GM12878 (cell line): ENCODE measurements at regions not wholly inside any gene's neighbourhood (a gene's known extent, or its start where the extent isn't known, plus 50 kb on each side); places are given as distances from the start of the nearest gene placed in this dataset.

Experiments
- ATF3 ChIP-seq: IDR thresholded peaks from 2 replicates; pipeline ENCODE4 v1.6.1; 2011; ENCODE audit warnings: low read depth, mild to moderate bottlenecking, low read length, moderate library complexity, borderline replicate concordance; ENCODE audit errors: extremely low read depth
- CBX5 ChIP-seq: sonication (generic); IDR thresholded peaks from 2 replicates; pipeline ENCODE4 v1.6.1; 2016; ENCODE audit warnings: low read depth, moderate library complexity, mild to moderate bottlenecking, inconsistent platforms
- CTCF ChIP-seq, 3 experiments: IDR thresholded peaks in 2 of 3; conservative IDR thresholded peaks in 1 of 3; 2 replicates each; pipeline ENCODE4 v1.5.1; 2011; ENCODE audit warnings: low read depth in 3 of 3, low read length in 3 of 3, mild to moderate bottlenecking in 3 of 3, control low read depth in 2 of 3, moderate library complexity in 2 of 3, inconsistent platforms in 1 of 3, mixed read lengths in 1 of 3; ENCODE audit not compliant: control insufficient read depth in 2 of 3, insufficient read depth in 1 of 3; ENCODE audit errors: extremely low read depth in 1 of 3
- FOXM1 ChIP-seq: IDR thresholded peaks from 2 replicates; pipeline ENCODE4 v1.6.1; 2012; ENCODE audit warnings: low read depth, mild to moderate bottlenecking, inconsistent platforms, low read length, moderate library complexity
- IRF3 ChIP-seq: fragments of 450-650 bp; IDR thresholded peaks from 2 replicates; pipeline ENCODE4 v1.6.1; 2014; ENCODE audit warnings: mild to moderate bottlenecking
- MEF2A ChIP-seq: IDR thresholded peaks from 2 replicates; pipeline ENCODE4 v1.6.1; 2011; ENCODE audit warnings: low read depth, mild to moderate bottlenecking, low read length, moderate library complexity; ENCODE audit not compliant: insufficient read depth
- MXI1 ChIP-seq: fragments of 150-350 bp; IDR thresholded peaks from 2 replicates; pipeline ENCODE4 v1.6.1; 2011; ENCODE audit warnings: low read depth, mild to moderate bottlenecking, inconsistent platforms, low read length, improper control_type of control experiment
- POLR2A ChIP-seq: IDR thresholded peaks from 2 replicates; pipeline ENCODE4 v1.6.1; 2011; ENCODE audit warnings: low read depth, mild to moderate bottlenecking, low read length
- RFX5 ChIP-seq: IDR thresholded peaks from 2 replicates; pipeline ENCODE4 v1.6.1; 2011; ENCODE audit warnings: low read depth, low read length, improper control_type of control experiment
- SIX5 ChIP-seq: IDR thresholded peaks from 2 replicates; pipeline ENCODE4 v1.6.1; 2011; ENCODE audit warnings: mild to moderate bottlenecking, low read depth, low read length, moderate library complexity; ENCODE audit not compliant: severe bottlenecking
- USF1 ChIP-seq: IDR thresholded peaks from 2 replicates; pipeline ENCODE4 v1.6.1; 2011; ENCODE audit warnings: borderline replicate concordance, low read depth, mild to moderate bottlenecking, moderate library complexity, mixed read lengths, low read length; ENCODE audit not compliant: insufficient read depth; ENCODE audit errors: extremely low read length
- YBX1 ChIP-seq: fragments of 450-650 bp; IDR thresholded peaks from 2 replicates; pipeline ENCODE4 v1.6.1; 2016; ENCODE audit warnings: antibody characterized with exemption
- ZBED1 ChIP-seq: IDR thresholded peaks from 2 replicates; pipeline ENCODE4 v1.6.1; 2016; ENCODE audit warnings: borderline replicate concordance

GRCh38 chr12:3339221-3339620 is 151.8 kb upstream of the PRMT8 start:
- TF ChIP-seq ATF3 (no peak), CTCF (IDR thresholded peaks at IDR 0.05 in 2 of 3, conservative IDR thresholded peaks at IDR 0.05 in 1 of 3; ENCODE audit: control insufficient read depth in 2 of 3, extremely low read depth in 1 of 3, insufficient read depth in 1 of 3, low read depth in 3 of 3, low read length in 3 of 3) (no peak), ZBED1 (no peak), SIX5 (no peak), POLR2A (no peak), FOXM1 (no peak), MEF2A (no peak), IRF3 (no peak), RFX5 (no peak), CBX5 (no peak), MXI1 (no peak), YBX1 (no peak), USF1 (no peak)
